CD14-positive monocyte (primary cell): ENCODE measurements at regions not wholly inside any gene's neighbourhood (a gene's known extent, or its start where the extent isn't known, plus 50 kb on each side); places are given as distances from the start of the nearest gene placed in this dataset.
"Not testable (repeated sequence)": the region's sequence is repeated elsewhere in the genome, so short reads cannot be mapped to it uniquely, and the experiment has no call there.

ENCODE experiments used
- DNase-seq, 3 donors: peaks; one replicate each; pipeline ENCODE4 v3.0.0-alpha.2; 2011 to 2022
- H2AFZ ChIP-seq: 2 replicates; pipeline ENCODE4 v1.6.0; 2012; ENCODE audit warnings: mild to moderate bottlenecking, low read depth, low read length, inconsistent platforms; ENCODE audit not compliant: insufficient read depth, poor library complexity, severe bottlenecking
- H3K27ac ChIP-seq, 2 donors: 1 replicate in 1 of 2; 2 replicates in 1 of 2; pipeline ENCODE4 v1.5.1; 2012 to 2013; ENCODE audit warnings: low read length in 2 of 2, control low read depth in 1 of 2, inconsistent platforms in 1 of 2, low read depth in 1 of 2, mild to moderate bottlenecking in 1 of 2
- H3K27me3 ChIP-seq, 2 donors: one replicate each; pipeline versions ENCODE4 v1.6.0 to v1.6.1; 2011 to 2013; ENCODE audit warnings: low read length in 2 of 2; ENCODE audit not compliant: control insufficient read depth in 2 of 2, insufficient read depth in 2 of 2
- H3K36me3 ChIP-seq, 2 donors: replicated peaks in 1 of 2; 1 replicate in 1 of 2; 2 replicates in 1 of 2; pipeline versions ENCODE4 v1.5.1 to v1.6.1; 2012 to 2013; ENCODE audit warnings: low read length in 2 of 2, control low read depth in 1 of 2, inconsistent platforms in 1 of 2, mild to moderate bottlenecking in 1 of 2; ENCODE audit not compliant: insufficient read depth in 2 of 2, control insufficient read depth in 1 of 2
- H3K4me1 ChIP-seq, 2 donors: 1 replicate in 1 of 2; 2 replicates in 1 of 2; pipeline versions ENCODE4 v1.5.1 to v1.6.1; 2012 to 2013; ENCODE audit warnings: low read length in 2 of 2, control low read depth in 1 of 2, inconsistent platforms in 1 of 2, mild to moderate bottlenecking in 1 of 2, moderate library complexity in 1 of 2; ENCODE audit not compliant: insufficient read depth in 2 of 2, control insufficient read depth in 1 of 2
- H3K4me2 ChIP-seq: replicated peaks from 2 replicates; pipeline ENCODE3; 2012; ENCODE audit warnings: low read length, moderate library complexity, mild to moderate bottlenecking; ENCODE audit not compliant: poor library complexity, severe bottlenecking; ENCODE audit errors: extremely low read depth
- H3K4me3 ChIP-seq, 3 experiments: fragments of 200-600 bp in 1 of 3; sonication (generic) in 1 of 3; replicated peaks in 1 of 3; 1 replicate in 2 of 3; 2 replicates in 1 of 3; pipeline ENCODE4 v1.5.1; 2011 to 2013; ENCODE audit warnings: low read length in 3 of 3, mild to moderate bottlenecking in 3 of 3, control low read depth in 2 of 3, low read depth in 2 of 3, inconsistent platforms in 1 of 3, moderate library complexity in 1 of 3
- H3K79me2 ChIP-seq: 2 replicates; pipeline ENCODE4 v1.6.0; 2012; ENCODE audit warnings: mild to moderate bottlenecking, control low read depth, inconsistent platforms, low read length, moderate library complexity; ENCODE audit not compliant: insufficient read depth
- H3K9ac ChIP-seq: 2 replicates; pipeline ENCODE4 v1.6.0; 2017; ENCODE audit warnings: low read length, mild to moderate bottlenecking; ENCODE audit not compliant: insufficient read depth, poor library complexity, severe bottlenecking
- H3K9me3 ChIP-seq, 2 donors: replicated peaks in 1 of 2; 1 replicate in 1 of 2; 2 replicates in 1 of 2; pipeline versions ENCODE4 v1.5.1 to v1.6.1; 2012 to 2013; ENCODE audit warnings: low read length in 2 of 2, control low read depth in 1 of 2; ENCODE audit not compliant: control insufficient read depth in 1 of 2, insufficient read depth in 1 of 2
- H4K20me1 ChIP-seq: 2 replicates; pipeline ENCODE4 v1.6.0; 2012; ENCODE audit warnings: mild to moderate bottlenecking, low read length, control low read depth, moderate library complexity; ENCODE audit not compliant: insufficient read depth
- H3K27ac Mint-ChIP-seq, 7 donors: one replicate each; pipeline ENCODE4 v1.8.0; 2020; ENCODE audit warnings: mild to moderate bottlenecking in 7 of 7, mixed read lengths in 7 of 7, moderate library complexity in 6 of 7, inconsistent platforms in 2 of 7
- H3K27me3 Mint-ChIP-seq, 3 donors: one replicate each; pipeline ENCODE4 v1.8.0; 2021 to 2022; ENCODE audit warnings: low read depth in 3 of 3, mild to moderate bottlenecking in 3 of 3, mixed read lengths in 3 of 3, moderate library complexity in 3 of 3, inconsistent platforms in 1 of 3
- H3K36me3 Mint-ChIP-seq, 2 donors: one replicate each; pipeline ENCODE4 v1.8.0; 2020; ENCODE audit warnings: mixed read lengths in 2 of 2, inconsistent platforms in 1 of 2, mild to moderate bottlenecking in 1 of 2
- H3K4me1 Mint-ChIP-seq: one replicate; pipeline ENCODE4 v1.8.0; 2020; ENCODE audit warnings: mild to moderate bottlenecking, mixed read lengths
- H3K4me3 Mint-ChIP-seq, 2 donors: one replicate each; pipeline ENCODE4 v1.8.0; 2020; ENCODE audit warnings: mild to moderate bottlenecking in 2 of 2, mixed read lengths in 2 of 2, moderate library complexity in 1 of 2
- H3K9me3 Mint-ChIP-seq, 7 donors: one replicate each; pipeline ENCODE4 v1.8.0; 2020 to 2022; ENCODE audit warnings: mixed read lengths in 7 of 7, mild to moderate bottlenecking in 6 of 7, moderate library complexity in 6 of 7, inconsistent platforms in 2 of 7
- CTCF ChIP-seq: fragments of 200-600 bp; IDR thresholded peaks from one replicate; pipeline ENCODE4 v1.8.0; 2022; ENCODE audit warnings: antibody characterized with exemption, mild to moderate bottlenecking
- WGBS: methylation state at CpG from one replicate; pipeline ENCODE4 v1.1.5; 2013; ENCODE audit warnings: missing lambda C conversion rate; ENCODE audit not compliant: insufficient coverage; 5-methylcytosine and 5-hydroxymethylcytosine counted together
- intact Hi-C, 2 donors: fragments of 100-400 bp; cut with micrococcal nuclease; formaldehyde crosslinking; loops; one replicate each; pipeline versions ENCODE4 v1.15.0 to v1.15.1; 2023

GRCh38 chr14:106294324-106294723, 767.9 kb downstream of the TMEM121 start:
- WGBS = no CpG with 5 or more reads among the region's 1 CpG
- no peak overlapping the region for H3K4me3 Mint-ChIP-seq
- no peaks in the 10 kb centered on the region for H3K4me1 Mint-ChIP-seq
- H3K27ac Mint-ChIP-seq = no peak overlapping the region
- no peak overlapping the region for H3K27ac ChIP-seq
- intact Hi-C loops = no loop called here
- H3K36me3 Mint-ChIP-seq = no peaks in the 10 kb centered on the region
- no peaks in the 10 kb centered on the region for H3K27me3 ChIP-seq
- H3K36me3 ChIP-seq = no peaks in the 10 kb centered on the region
- no peak for TF ChIP-seq CTCF
- no peak for DNase-seq
- H3K4me2 ChIP-seq = no peak overlapping the region
- H3K4me1 ChIP-seq = no peaks in the 10 kb centered on the region
- no peaks in the 10 kb centered on the region for H4K20me1 ChIP-seq
- no peak overlapping the region for H3K4me3 ChIP-seq
- peaks cover 0 to 4% (median 2%) of the 10 kb centered on the region in 7 donors for H3K9me3 Mint-ChIP-seq
- peaks cover 2 to 4% (median 3%) of the 10 kb centered on the region in 3 donors for H3K27me3 Mint-ChIP-seq
- H3K9ac ChIP-seq = no peak overlapping the region
- no peaks in the 10 kb centered on the region for H3K9me3 ChIP-seq
- H2AFZ ChIP-seq = no peak overlapping the region
- no peaks in the 10 kb centered on the region for H3K79me2 ChIP-seq

- H3K4me2 ChIP-seq, DNase-seq, H3K9ac ChIP-seq, intact Hi-C loops, H2AFZ ChIP-seq, H3K27me3 Mint-ChIP-seq, H3K4me3 ChIP-seq, H4K20me1 ChIP-seq, H3K27ac ChIP-seq, H3K4me3 Mint-ChIP-seq, H3K36me3 Mint-ChIP-seq, H3K4me1 ChIP-seq, H3K36me3 ChIP-seq, H3K27ac Mint-ChIP-seq, H3K9me3 Mint-ChIP-seq, H3K27me3 ChIP-seq, H3K79me2 ChIP-seq, H3K9me3 ChIP-seq: not testable (repeated sequence)
- peaks cover 11% of the 10 kb centered on the region for H3K4me1 Mint-ChIP-seq
- WGBS = 40% methylated on average over 2 of the region's 2 CpGs
Observed at GRCh38 chr14:106300951-106301510, 774.6 kb downstream of the TMEM121 start.

GRCh38 chr14:106301609-106302008, 775.2 kb downstream of the TMEM121 start:
- WGBS = 66% methylated on average over 2 of the region's 4 CpGs
- DNase-seq, H4K20me1 ChIP-seq, H3K4me1 ChIP-seq, H3K27me3 Mint-ChIP-seq, H3K36me3 Mint-ChIP-seq, H3K4me3 ChIP-seq, H3K4me3 Mint-ChIP-seq, H3K9me3 Mint-ChIP-seq, H3K9me3 ChIP-seq, H3K27ac Mint-ChIP-seq, H3K4me2 ChIP-seq, H3K27ac ChIP-seq, H3K79me2 ChIP-seq, intact Hi-C loops, H3K27me3 ChIP-seq, H3K9ac ChIP-seq, H3K36me3 ChIP-seq, H2AFZ ChIP-seq: not testable (repeated sequence)
- peaks cover 11% of the 10 kb centered on the region for H3K4me1 Mint-ChIP-seq
